PFSK-1 (cell line): ENCODE measurements at regions not wholly inside any gene's neighbourhood (a gene's known extent, or its start where the extent isn't known, plus 50 kb on each side); places are given as distances from the start of the nearest gene placed in this dataset.

Source experiments
- FOXP2 ChIP-seq: optimal IDR thresholded peaks from 2 replicates; pipeline ENCODE3; 2011; ENCODE audit warnings: borderline replicate concordance, control low read depth, inconsistent platforms; ENCODE audit not compliant: insufficient read depth; ENCODE audit errors: extremely low read length, extremely low read depth
- POLR2AphosphoS5 ChIP-seq: IDR thresholded peaks from 2 replicates; pipeline ENCODE4 v1.6.1; 2012; ENCODE audit warnings: low read depth, mild to moderate bottlenecking, control low read depth, low read length, moderate library complexity
- REST ChIP-seq, 2 experiments: IDR thresholded peaks; 2 replicates each; pipeline versions ENCODE4 v1.6.1 to v1.8.0; 2011 to 2012; ENCODE audit warnings: low read depth in 2 of 2, low read length in 2 of 2, control low read depth in 1 of 2, inconsistent platforms in 1 of 2, mild to moderate bottlenecking in 1 of 2, moderate library complexity in 1 of 2; ENCODE audit not compliant: insufficient read depth in 1 of 2
- SIN3A ChIP-seq: IDR thresholded peaks from 2 replicates; pipeline ENCODE4 v1.6.1; 2012; ENCODE audit warnings: mild to moderate bottlenecking, low read length, moderate library complexity, borderline replicate concordance; ENCODE audit not compliant: insufficient read depth
- TAF1 ChIP-seq: IDR thresholded peaks from 2 replicates; pipeline ENCODE4 v1.6.1; 2012; ENCODE audit warnings: low read length, control low read depth, borderline replicate concordance; ENCODE audit not compliant: insufficient read depth

GRCh38 chr12:28866296-28866695 is 282.8 kb upstream of the FAR2 start:
- no peak for TF ChIP-seq TAF1
- no peak for TF ChIP-seq REST (IDR thresholded peaks at IDR 0.05; ENCODE audit: insufficient read depth in 1 of 2, low read depth in 2 of 2, low read length in 2 of 2)
- TF ChIP-seq POLR2AphosphoS5: no peak
- TF ChIP-seq SIN3A: no peak
- no peak for TF ChIP-seq FOXP2

- TF ChIP-seq FOXP2: no peak
- no peak for TF ChIP-seq REST (IDR thresholded peaks at IDR 0.05; ENCODE audit: insufficient read depth in 1 of 2, low read depth in 2 of 2, low read length in 2 of 2)
Measured at GRCh38 chr12:28866715-28867503, 282.2 kb upstream of the FAR2 start.

GRCh38 chr12:28868414-28868813 is 280.7 kb upstream of the FAR2 start:
- TF ChIP-seq POLR2AphosphoS5: no peak

GRCh38 chr12:28869197-28869596 is 279.9 kb upstream of the FAR2 start:
- no peak for TF ChIP-seq TAF1
- TF ChIP-seq SIN3A: no peak
- TF ChIP-seq REST (IDR thresholded peaks at IDR 0.05; ENCODE audit: insufficient read depth in 1 of 2, low read depth in 2 of 2, low read length in 2 of 2): no peak
- TF ChIP-seq FOXP2: no peak
- no peak for TF ChIP-seq POLR2AphosphoS5

- no peak for TF ChIP-seq FOXP2
- TF ChIP-seq POLR2AphosphoS5: no peak
- no peak for TF ChIP-seq SIN3A
- TF ChIP-seq TAF1: no peak
- no peak for TF ChIP-seq REST (IDR thresholded peaks at IDR 0.05; ENCODE audit: insufficient read depth in 1 of 2, low read depth in 2 of 2, low read length in 2 of 2)
Measured at GRCh38 chr12:28870839-28871440, 278.1 kb upstream of the FAR2 start.
